Activated CD8-positive, alpha-beta memory T cell treated with anti-CD3 and anti-CD28 coated beads, Interleukin-2, amount 10 ng/mL, durations not matched to agents 7 days and 5 days (primary cell): ENCODE measurements at regions not wholly inside any gene's neighbourhood (a gene's known extent, or its start where the extent isn't known, plus 50 kb on each side); places are given as distances from the start of the nearest gene placed in this dataset.

Source experiments
- ATAC-seq: fragments of 150-1000 bp; cut with Tn5 transposase; one replicate; pipeline ENCODE4 v1.10.0; 2021; ENCODE audit warnings: moderate library complexity
- CTCF ChIA-PET: fragments of 350-600 bp; sonication (Branson Sonifier 250); formaldehyde crosslinking; loops from one replicate; lab custom pipeline; 2021; ENCODE audit warnings: antibody characterized with exemption; lab: Charles Lee
- DNase-seq: peaks from one replicate; pipeline ENCODE4 v3.0.0-alpha.2; 2020
- H3K27ac Mint-ChIP-seq: one replicate; pipeline ENCODE4 v1.8.0; 2021; ENCODE audit warnings: mild to moderate bottlenecking, mixed read lengths
- H3K27me3 Mint-ChIP-seq: one replicate; pipeline ENCODE4 v1.8.0; 2021; ENCODE audit warnings: mixed read lengths
- H3K36me3 Mint-ChIP-seq: one replicate; pipeline ENCODE4 v1.8.0; 2021; ENCODE audit warnings: mild to moderate bottlenecking, mixed read lengths
- H3K4me1 Mint-ChIP-seq: one replicate; pipeline ENCODE4 v1.8.0; 2021; ENCODE audit warnings: mixed read lengths
- H3K4me3 Mint-ChIP-seq: one replicate; pipeline ENCODE4 v1.8.0; 2021; ENCODE audit warnings: mild to moderate bottlenecking, moderate library complexity, mixed read lengths
- H3K9me3 Mint-ChIP-seq: one replicate; pipeline ENCODE4 v1.8.0; 2022; ENCODE audit warnings: low read depth, mixed read lengths

DNA sequence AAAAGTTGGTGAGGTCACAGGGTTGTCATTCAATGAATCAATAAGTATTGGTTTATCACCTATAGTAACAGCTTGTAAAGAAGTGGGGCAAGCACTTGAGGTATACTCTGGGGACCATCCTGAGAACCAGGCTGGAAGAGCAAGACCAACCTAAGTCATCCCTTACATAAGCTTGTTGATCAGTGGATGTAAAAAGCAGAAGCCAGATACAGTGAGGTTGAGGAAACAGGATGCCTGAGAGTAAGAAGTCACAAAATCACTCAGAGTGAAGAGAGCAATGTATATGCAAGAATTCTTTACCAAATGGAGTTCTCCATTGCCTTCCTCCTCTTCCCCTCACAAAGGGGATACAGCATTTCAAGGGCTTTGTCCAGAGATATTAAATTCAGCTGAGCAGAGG is 76.3 kb upstream of the PACRGL start:
- Mint-ChIP-seq H3K4me1 (no peaks in the 10 kb centered on the region), H3K27me3 (peaks cover 11% of the 10 kb centered on the region), H3K36me3 (no peaks in the 10 kb centered on the region), H3K9me3 (no peaks in the 10 kb centered on the region), H3K4me3 (no peak overlapping the region), H3K27ac (no peak overlapping the region)
- CTCF ChIA-PET: no interaction called here
- no peak for ATAC-seq
- no peak for DNase-seq

GRCh38 chr4:20624793-20625374 is 75.4 kb upstream of the PACRGL start:
- CTCF ChIA-PET: no interaction called here
- H3K27ac Mint-ChIP-seq: no peak overlapping the region

GRCh38 chr4:20625426-20625825 is 74.8 kb upstream of the PACRGL start:
- H3K4me3 Mint-ChIP-seq: no peak overlapping the region
- no peak overlapping the region for H3K27ac Mint-ChIP-seq
- no peaks in the 10 kb centered on the region for H3K36me3 Mint-ChIP-seq
- no peak for DNase-seq
- CTCF ChIA-PET: no interaction called here
- H3K27me3 Mint-ChIP-seq: peaks cover 11% of the 10 kb centered on the region
- no peaks in the 10 kb centered on the region for H3K4me1 Mint-ChIP-seq
- no peak for ATAC-seq
- H3K9me3 Mint-ChIP-seq: no peaks in the 10 kb centered on the region

More at GRCh38 chr4:20624793-20625374, 75.4 kb upstream of the PACRGL start:
- no peaks in the 10 kb centered on the region for H3K9me3 Mint-ChIP-seq
- H3K4me3 Mint-ChIP-seq: no peak overlapping the region
- peaks cover 11% of the 10 kb centered on the region for H3K27me3 Mint-ChIP-seq
- ATAC-seq (no peak), DNase-seq (no peak)
- H3K4me1 Mint-ChIP-seq: no peaks in the 10 kb centered on the region
- H3K36me3 Mint-ChIP-seq: no peaks in the 10 kb centered on the region

DNA sequence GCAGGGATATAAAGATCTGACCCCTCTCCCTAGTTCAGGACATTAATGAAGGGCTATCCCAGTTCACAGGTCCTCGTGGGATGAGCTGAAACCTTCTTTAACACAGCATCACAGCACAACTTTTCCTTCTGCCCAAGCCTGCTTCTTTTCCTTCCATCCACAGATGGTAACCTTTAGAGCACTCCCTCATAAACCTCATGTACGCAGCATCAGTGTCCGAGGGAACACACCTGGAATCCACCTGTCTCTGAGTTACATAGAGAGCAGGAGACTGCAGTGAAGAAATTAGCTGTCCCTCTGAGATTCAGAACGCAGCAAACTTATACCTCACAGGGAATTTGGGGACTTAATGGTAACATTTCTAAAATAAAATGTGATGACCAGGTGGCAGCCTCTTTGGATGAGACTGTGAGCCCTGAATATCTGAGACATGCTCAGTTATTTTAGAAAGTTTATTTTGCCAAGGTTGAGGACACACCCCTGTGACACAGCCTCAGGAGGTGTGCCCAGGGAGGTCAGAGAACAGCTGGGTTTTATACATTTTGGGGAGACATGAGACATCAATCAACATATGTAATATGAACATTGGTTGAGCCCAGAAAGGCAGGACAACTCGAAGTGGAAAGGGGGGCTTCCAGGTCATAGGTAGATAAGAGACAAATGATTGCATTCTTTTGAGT is 73.8 kb upstream of the PACRGL start:
- DNase-seq (no peak), ATAC-seq (no peak)
- no peak overlapping the region for H3K4me3 Mint-ChIP-seq
- H3K4me1 Mint-ChIP-seq: no peaks in the 10 kb centered on the region
- H3K27me3 Mint-ChIP-seq: peaks cover 11% of the 10 kb centered on the region
- H3K9me3 Mint-ChIP-seq: no peaks in the 10 kb centered on the region
- H3K27ac Mint-ChIP-seq: no peak overlapping the region
- CTCF ChIA-PET: no interaction called here
- no peaks in the 10 kb centered on the region for H3K36me3 Mint-ChIP-seq

- H3K9me3 Mint-ChIP-seq: no peaks in the 10 kb centered on the region
- peaks cover 11% of the 10 kb centered on the region for H3K27me3 Mint-ChIP-seq
- H3K36me3 Mint-ChIP-seq: no peaks in the 10 kb centered on the region
- H3K4me1 Mint-ChIP-seq: no peaks in the 10 kb centered on the region
- H3K4me3 Mint-ChIP-seq: no peak overlapping the region
- DNase-seq (no peak), ATAC-seq (no peak)
- CTCF ChIA-PET: no interaction called here
- no peak overlapping the region for H3K27ac Mint-ChIP-seq
Observed at GRCh38 chr4:20627866-20628265, 72.4 kb upstream of the PACRGL start.

- H3K4me1 Mint-ChIP-seq: no peaks in the 10 kb centered on the region
- CTCF ChIA-PET: no interaction called here
Observed at GRCh38 chr4:20629186-20630106, 70.8 kb upstream of the PACRGL start.

DNA sequence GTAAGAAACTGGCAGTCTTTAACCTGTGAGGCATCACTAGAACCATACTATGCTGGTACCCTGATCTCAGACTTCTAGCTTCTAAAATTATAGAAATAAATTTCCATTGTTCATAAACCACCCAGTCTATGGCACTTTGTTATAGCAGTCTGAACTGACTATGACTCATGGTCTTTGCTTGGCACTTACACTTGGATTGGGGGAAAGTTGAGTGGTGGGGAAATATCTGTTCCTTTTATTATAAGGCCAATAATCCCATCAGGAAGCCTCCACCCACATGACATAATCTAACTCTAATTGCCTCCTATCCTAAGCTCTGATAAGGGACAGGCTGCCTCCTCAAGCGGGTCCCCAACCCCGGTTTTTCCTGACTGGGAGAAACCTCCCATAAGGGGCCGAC is 61.4 kb upstream of the PACRGL start:
- Mint-ChIP-seq H3K36me3 (no peaks in the 10 kb centered on the region), H3K4me1 (no peaks in the 10 kb centered on the region)

More at GRCh38 chr4:20629186-20630106, 70.8 kb upstream of the PACRGL start:
- no peak for DNase-seq
- H3K36me3 Mint-ChIP-seq: no peaks in the 10 kb centered on the region
- no peak overlapping the region for H3K4me3 Mint-ChIP-seq
- no peaks in the 10 kb centered on the region for H3K9me3 Mint-ChIP-seq
- peaks cover 5% of the 10 kb centered on the region for H3K27me3 Mint-ChIP-seq
- H3K27ac Mint-ChIP-seq: no peak overlapping the region
- ATAC-seq: no peak

GRCh38 chr4:20639346-20639745 is 60.9 kb upstream of the PACRGL start:
- Mint-ChIP-seq H3K4me3 (no peak overlapping the region), H3K4me1 (no peaks in the 10 kb centered on the region), H3K36me3 (no peaks in the 10 kb centered on the region), H3K9me3 (no peaks in the 10 kb centered on the region), H3K27ac (no peak overlapping the region), H3K27me3 (peaks cover 3% of the 10 kb centered on the region)
- CTCF ChIA-PET: no interaction called here
- DNase-seq: no peak
- ATAC-seq: no peak

More for the DNA sequence above, 61.4 kb upstream of the PACRGL start:
- CTCF ChIA-PET: no interaction called here
- Mint-ChIP-seq H3K9me3 (no peaks in the 10 kb centered on the region), H3K27ac (no peak overlapping the region), H3K27me3 (peaks cover 3% of the 10 kb centered on the region), H3K4me3 (no peak overlapping the region)
- ATAC-seq (no peak), DNase-seq (no peak)

DNA sequence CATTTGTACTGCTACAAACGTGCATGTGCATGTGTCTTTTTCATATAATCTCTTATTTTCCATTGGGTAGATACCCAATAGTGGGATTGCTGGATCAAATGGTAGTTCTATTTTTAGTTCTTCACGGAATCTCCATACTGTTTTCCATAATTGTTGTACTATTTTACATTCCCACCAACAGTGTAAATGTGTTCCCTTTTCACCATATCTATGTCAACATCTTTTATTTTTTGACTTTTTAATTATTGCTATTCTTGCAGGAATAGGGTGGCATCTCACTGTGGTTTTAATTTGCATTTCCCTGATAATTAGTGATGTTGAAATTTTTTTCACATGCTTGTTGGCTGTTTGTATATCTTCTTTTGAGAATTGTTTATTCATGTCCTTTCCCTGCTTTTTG is 59.3 kb upstream of the PACRGL start:
- H3K9me3 Mint-ChIP-seq: no peaks in the 10 kb centered on the region
- CTCF ChIA-PET: no interaction called here
- no peaks in the 10 kb centered on the region for H3K4me1 Mint-ChIP-seq
- DNase-seq: no peak
- no peaks in the 10 kb centered on the region for H3K36me3 Mint-ChIP-seq
- peaks cover 3% of the 10 kb centered on the region for H3K27me3 Mint-ChIP-seq
- no peak overlapping the region for H3K27ac Mint-ChIP-seq
- no peak for ATAC-seq
- H3K4me3 Mint-ChIP-seq: no peak overlapping the region

GRCh38 chr4:20641976-20642375 is 58.3 kb upstream of the PACRGL start:
- Mint-ChIP-seq H3K4me3 (no peak overlapping the region), H3K9me3 (no peaks in the 10 kb centered on the region), H3K27me3 (peaks cover 8% of the 10 kb centered on the region), H3K27ac (no peak overlapping the region), H3K4me1 (no peaks in the 10 kb centered on the region), H3K36me3 (no peaks in the 10 kb centered on the region)
- ATAC-seq (no peak), DNase-seq (no peak)
- CTCF ChIA-PET: no interaction called here

- Mint-ChIP-seq H3K36me3 (no peaks in the 10 kb centered on the region), H3K4me3 (no peak overlapping the region), H3K27ac (no peak overlapping the region), H3K4me1 (no peaks in the 10 kb centered on the region), H3K27me3 (peaks cover 5% of the 10 kb centered on the region), H3K9me3 (no peaks in the 10 kb centered on the region)
- ATAC-seq: no peak
- DNase-seq: no peak
- CTCF ChIA-PET: no interaction called here
Observed at GRCh38 chr4:20643631-20644030, 56.6 kb upstream of the PACRGL start.

- H3K36me3 Mint-ChIP-seq: no peaks in the 10 kb centered on the region
- no peak overlapping the region for H3K4me3 Mint-ChIP-seq
- no peak overlapping the region for H3K27ac Mint-ChIP-seq
- DNase-seq (no peak), ATAC-seq (no peak)
- no peaks in the 10 kb centered on the region for H3K9me3 Mint-ChIP-seq
- no peaks in the 10 kb centered on the region for H3K4me1 Mint-ChIP-seq
- CTCF ChIA-PET: no interaction called here
- H3K27me3 Mint-ChIP-seq: peaks cover 5% of the 10 kb centered on the region
Observed at GRCh38 chr4:20645236-20645635, 55.0 kb upstream of the PACRGL start.

GRCh38 chr4:20646287-20646686 is 54.0 kb upstream of the PACRGL start:
- Mint-ChIP-seq H3K36me3 (no peaks in the 10 kb centered on the region), H3K9me3 (no peaks in the 10 kb centered on the region), H3K27me3 (peaks cover 5% of the 10 kb centered on the region), H3K4me3 (no peak overlapping the region), H3K4me1 (no peaks in the 10 kb centered on the region), H3K27ac (no peak overlapping the region)
- ATAC-seq: no peak
- CTCF ChIA-PET: no interaction called here
- DNase-seq: no peak
